Breast epithelium (tissue), 4 donors: ENCODE measurements at regions not wholly inside any gene's neighbourhood (a gene's known extent, or its start where the extent isn't known, plus 50 kb on each side); places are given as distances from the start of the nearest gene placed in this dataset.

ENCODE experiments used
- DNase-seq, 2 donors: peaks; one replicate each; pipeline ENCODE4 v3.0.0-alpha.2; 2019; ENCODE audit warnings: low spot score in 2 of 2
- H3K27ac ChIP-seq, 2 donors: fragments of 200-600 bp; sonication (generic) in 1 of 2; one replicate each; pipeline ENCODE4 v1.5.1; 2016 to 2019; ENCODE audit warnings: mild to moderate bottlenecking in 1 of 2
- H3K27me3 ChIP-seq, 2 donors: fragments of 200-600 bp; sonication (generic) in 1 of 2; one replicate each; pipeline versions ENCODE4 v1.5.1 to v1.6.0; 2017 to 2019; ENCODE audit warnings: control low read depth in 1 of 2, mild to moderate bottlenecking in 1 of 2
- H3K36me3 ChIP-seq: fragments of 200-600 bp; one replicate; pipeline ENCODE4 v1.5.1; 2019
- H3K4me1 ChIP-seq, 2 donors: fragments of 200-600 bp; sonication (generic); one replicate each; pipeline ENCODE4 v1.5.1; 2016 to 2019; ENCODE audit warnings: control low read depth in 1 of 2
- H3K4me3 ChIP-seq, 3 donors: fragments of 200-600 bp; sonication (generic); 1 replicate in 2 of 3; 2 replicates in 1 of 3; pipeline ENCODE4 v1.5.1; 2016 to 2019; ENCODE audit warnings: mild to moderate bottlenecking in 3 of 3, moderate library complexity in 2 of 3
- H3K9me3 ChIP-seq, 2 donors: fragments of 200-600 bp; sonication (generic) in 1 of 2; one replicate each; pipeline ENCODE4 v1.5.1; 2016 to 2019; ENCODE audit warnings: control low read depth in 1 of 2
- CTCF ChIP-seq, 3 donors: fragments of 450-650 bp; IDR thresholded peaks; one replicate each; pipeline ENCODE4 v1.5.1; 2016 to 2017; ENCODE audit warnings: antibody characterized with exemption in 3 of 3, mild to moderate bottlenecking in 3 of 3, moderate library complexity in 3 of 3
- POLR2A ChIP-seq: fragments of 450-650 bp; IDR thresholded peaks from one replicate; pipeline ENCODE4 v1.6.1; 2016; ENCODE audit warnings: antibody characterized with exemption, mild to moderate bottlenecking, moderate library complexity
- POLR2AphosphoS5 ChIP-seq, 3 donors: sonication (generic); formaldehyde crosslinking; IDR thresholded peaks; one replicate each; pipeline ENCODE4 v1.6.1; 2017; ENCODE audit warnings: antibody characterized with exemption in 3 of 3
- intact Hi-C: fragments of 100-400 bp; cut with DNase I; formaldehyde crosslinking; loops from one replicate; pipeline ENCODE4 v1.15.1; 2023; ENCODE audit warnings: low total_unique reads

GRCh38 chr3:80496452-80496851 is 728.7 kb upstream of the ROBO1 start:
- no peak for TF ChIP-seq POLR2AphosphoS5 (IDR thresholded peaks at IDR 0.05)
- TF ChIP-seq POLR2A, result no peak
- TF ChIP-seq CTCF (IDR thresholded peaks at IDR 0.05), result no peak
- Histone ChIP-seq H3K9me3 (peaks cover 14 to 15% of the 10 kb centered on the region in 2 donors), H3K36me3 (no peaks in the 10 kb centered on the region), H3K4me3 (no peak overlapping the region), H3K4me1 (no peaks in the 10 kb centered on the region), H3K27me3 (no peaks in the 10 kb centered on the region), H3K27ac (no peak overlapping the region)
- DNase-seq, result no peak
- intact Hi-C loops, result no loop called here

- Histone ChIP-seq H3K27ac (no peak overlapping the region), H3K4me1 (no peaks in the 10 kb centered on the region), H3K9me3 (peaks cover 7 to 9% of the 10 kb centered on the region in 2 donors), H3K36me3 (no peaks in the 10 kb centered on the region), H3K27me3 (no peaks in the 10 kb centered on the region), H3K4me3 (no peak overlapping the region)
- TF ChIP-seq CTCF (IDR thresholded peaks at IDR 0.05), result no peak
- no peak for TF ChIP-seq POLR2AphosphoS5 (IDR thresholded peaks at IDR 0.05)
- intact Hi-C loops, result no loop called here
- DNase-seq, result no peak
Observed at GRCh38 chr3:80492162-80492561, 724.4 kb upstream of the ROBO1 start.

- Histone ChIP-seq H3K36me3 (no peaks in the 10 kb centered on the region), H3K27ac (no peak overlapping the region), H3K4me1 (no peaks in the 10 kb centered on the region), H3K9me3 (no peaks in the 10 kb centered on the region), H3K27me3 (no peaks in the 10 kb centered on the region), H3K4me3 (no peak overlapping the region)
- no peak for DNase-seq
- intact Hi-C loops, result no loop called here
- TF ChIP-seq CTCF (IDR thresholded peaks at IDR 0.05) (no peak), POLR2AphosphoS5 (IDR thresholded peaks at IDR 0.05) (no peak), POLR2A (no peak)
Observed at GRCh38 chr3:80472961-80473360, 705.2 kb upstream of the ROBO1 start.

- intact Hi-C loops, result no loop called here
- Histone ChIP-seq H3K9me3 (no peaks in the 10 kb centered on the region), H3K27ac (no peak overlapping the region), H3K4me1 (no peaks in the 10 kb centered on the region), H3K36me3 (no peaks in the 10 kb centered on the region), H3K27me3 (no peaks in the 10 kb centered on the region), H3K4me3 (no peak overlapping the region)
- DNase-seq, result no peak
- no peak for TF ChIP-seq CTCF (IDR thresholded peaks at IDR 0.05)
- TF ChIP-seq POLR2A, result no peak
- no peak for TF ChIP-seq POLR2AphosphoS5 (IDR thresholded peaks at IDR 0.05)
Observed at GRCh38 chr3:80472459-80472858, 704.7 kb upstream of the ROBO1 start.

GRCh38 chr3:80470433-80470832 is 702.6 kb upstream of the ROBO1 start:
- H3K4me3 ChIP-seq, result no peak overlapping the region
- H3K27ac ChIP-seq, result no peak overlapping the region
- H3K9me3 ChIP-seq, result no peaks in the 10 kb centered on the region
- H3K4me1 ChIP-seq, result no peaks in the 10 kb centered on the region
- no peak for DNase-seq
- no peaks in the 10 kb centered on the region for H3K27me3 ChIP-seq
- H3K36me3 ChIP-seq, result no peaks in the 10 kb centered on the region
- TF ChIP-seq CTCF (IDR thresholded peaks at IDR 0.05) (no peak), POLR2AphosphoS5 (IDR thresholded peaks at IDR 0.05) (no peak), POLR2A (no peak)
- intact Hi-C loops, result no loop called here
